ENCODE measurements at regions not wholly inside any gene's neighbourhood (a gene's known extent, or its start where the extent isn't known, plus 50 kb on each side); places are given as distances from the start of the nearest gene placed in this dataset.

- H3K36me3 Mint-ChIP-seq (ENCODE audit: low read depth, unreplicated experiment): no peaks in the 10 kb centered on the region
- no peak overlapping the region for H3K4me3 Mint-ChIP-seq (ENCODE audit: unreplicated experiment)
- no peaks in the 10 kb centered on the region for H3K4me1 Mint-ChIP-seq (ENCODE audit: unreplicated experiment)
- H3K27ac Mint-ChIP-seq (ENCODE audit: unreplicated experiment): no peak overlapping the region
- TF ChIP-seq CTCF (IDR thresholded peaks at IDR 0.05; ENCODE audit: unreplicated experiment): no peak
- H3K27me3 Mint-ChIP-seq (ENCODE audit: unreplicated experiment): no peaks in the 10 kb centered on the region
- DNase-seq (ENCODE audit: low spot score): no peak
- no peaks in the 10 kb centered on the region for H3K9me3 Mint-ChIP-seq (ENCODE audit: unreplicated experiment)
Observed at GRCh38 chr16:72241008-72241407, 69.1 kb upstream of the PMFBP1 start.

DNA sequence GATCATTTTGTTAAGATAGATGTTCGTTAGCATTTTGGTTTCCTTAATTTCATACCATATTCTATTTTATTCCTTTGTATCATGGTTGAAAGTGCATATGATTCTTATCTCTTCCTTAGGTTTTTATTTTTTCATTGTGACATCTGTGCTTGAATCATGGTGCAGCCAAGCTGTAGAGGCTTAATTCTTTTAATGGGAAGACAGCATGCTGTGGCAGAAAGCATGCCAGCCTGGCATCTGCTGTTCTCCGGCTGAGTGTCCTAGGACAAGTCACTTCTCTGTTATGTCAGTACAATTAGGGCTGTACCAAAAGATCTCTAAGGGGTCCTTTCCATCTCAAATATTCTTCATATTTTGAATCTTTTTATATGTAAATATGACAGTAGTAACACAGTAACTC, 68.5 kb upstream of the PMFBP1 start:
- Mint-ChIP-seq H3K27ac (ENCODE audit: unreplicated experiment) (no peak overlapping the region), H3K9me3 (ENCODE audit: unreplicated experiment) (no peaks in the 10 kb centered on the region), H3K27me3 (ENCODE audit: unreplicated experiment) (no peaks in the 10 kb centered on the region), H3K4me3 (ENCODE audit: unreplicated experiment) (no peak overlapping the region), H3K36me3 (ENCODE audit: low read depth, unreplicated experiment) (no peaks in the 10 kb centered on the region), H3K4me1 (ENCODE audit: unreplicated experiment) (no peaks in the 10 kb centered on the region)
- no peak for TF ChIP-seq CTCF (IDR thresholded peaks at IDR 0.05; ENCODE audit: unreplicated experiment)
- no peak for DNase-seq (ENCODE audit: low spot score)

DNA sequence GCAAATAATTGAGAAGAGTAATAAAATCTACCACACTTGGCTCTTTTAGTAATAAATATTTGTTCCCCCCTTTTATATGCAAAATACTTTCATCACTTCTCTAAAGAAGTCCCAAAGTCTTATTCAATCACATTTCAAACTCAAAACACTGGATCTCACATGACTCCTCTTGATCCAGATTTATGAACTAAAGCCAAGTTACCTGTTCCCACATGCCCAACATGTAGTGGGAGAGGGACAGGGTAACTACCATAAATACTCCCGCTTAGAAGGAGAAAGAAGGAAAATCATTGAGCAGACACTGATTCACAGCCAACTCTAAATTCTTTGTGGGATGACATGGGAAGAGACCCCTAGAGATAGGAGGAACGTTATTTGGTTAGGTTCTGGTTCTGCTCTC, 64.9 kb upstream of the PMFBP1 start:
- Mint-ChIP-seq H3K27me3 (ENCODE audit: unreplicated experiment) (no peaks in the 10 kb centered on the region), H3K4me1 (ENCODE audit: unreplicated experiment) (no peaks in the 10 kb centered on the region)

DNA sequence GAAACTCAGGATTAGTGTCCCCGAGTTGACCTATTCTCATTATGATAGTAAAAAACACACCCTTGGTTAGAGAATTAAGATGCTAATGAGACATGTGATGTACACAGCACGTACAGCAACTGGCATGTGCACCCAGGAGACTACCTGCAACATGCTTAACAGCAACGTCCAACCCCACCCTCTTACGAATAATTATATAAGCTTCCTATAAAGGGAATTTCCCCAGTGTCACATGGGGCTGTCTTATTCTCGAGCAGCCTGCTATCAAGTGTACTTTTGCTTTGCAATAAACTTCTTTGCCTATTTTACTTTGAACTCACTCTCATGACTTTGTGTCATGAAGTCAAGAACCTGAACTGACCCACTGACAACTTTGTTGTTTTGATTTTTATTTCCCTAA, 62.4 kb upstream of the PMFBP1 start:
- Mint-ChIP-seq H3K9me3 (ENCODE audit: unreplicated experiment) (no peaks in the 10 kb centered on the region), H3K27ac (ENCODE audit: unreplicated experiment) (no peak overlapping the region), H3K36me3 (ENCODE audit: low read depth, unreplicated experiment) (no peaks in the 10 kb centered on the region), H3K27me3 (ENCODE audit: unreplicated experiment) (no peaks in the 10 kb centered on the region), H3K4me3 (ENCODE audit: unreplicated experiment) (no peak overlapping the region), H3K4me1 (ENCODE audit: unreplicated experiment) (no peaks in the 10 kb centered on the region)
- no peak for DNase-seq (ENCODE audit: low spot score)
- TF ChIP-seq CTCF (IDR thresholded peaks at IDR 0.05; ENCODE audit: unreplicated experiment): no peak

More for the DNA sequence above, 64.9 kb upstream of the PMFBP1 start:
- H3K36me3 Mint-ChIP-seq (ENCODE audit: low read depth, unreplicated experiment): no peaks in the 10 kb centered on the region
- no peak overlapping the region for H3K4me3 Mint-ChIP-seq (ENCODE audit: unreplicated experiment)
- no peak for DNase-seq (ENCODE audit: low spot score)
- H3K9me3 Mint-ChIP-seq (ENCODE audit: unreplicated experiment): no peaks in the 10 kb centered on the region
- H3K27ac Mint-ChIP-seq (ENCODE audit: unreplicated experiment): no peak overlapping the region
- TF ChIP-seq CTCF (IDR thresholded peaks at IDR 0.05; ENCODE audit: unreplicated experiment): no peak

DNA sequence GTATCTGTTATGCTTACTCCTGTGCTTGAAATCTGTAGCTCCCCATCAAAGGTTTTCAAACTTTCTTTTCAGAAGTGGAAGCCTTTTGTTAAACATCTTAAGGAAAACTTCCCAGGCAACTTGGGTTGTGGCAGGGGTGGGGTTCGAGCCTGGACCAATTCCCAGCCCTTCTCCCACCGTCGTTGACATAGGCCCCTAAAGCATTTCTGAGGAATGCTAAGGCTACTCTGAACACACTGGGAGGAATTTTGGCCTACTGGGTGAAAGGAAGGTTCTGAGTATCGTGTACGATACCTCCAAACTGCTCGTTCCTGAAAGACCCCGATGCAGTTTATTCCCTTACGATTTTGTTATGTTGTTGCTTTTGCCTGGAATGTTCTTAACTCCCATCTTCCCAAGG, 56.1 kb upstream of the PMFBP1 start:
- Mint-ChIP-seq H3K4me1 (ENCODE audit: unreplicated experiment) (no peaks in the 10 kb centered on the region), H3K4me3 (ENCODE audit: unreplicated experiment) (no peak overlapping the region), H3K9me3 (ENCODE audit: unreplicated experiment) (no peaks in the 10 kb centered on the region), H3K27me3 (ENCODE audit: unreplicated experiment) (no peaks in the 10 kb centered on the region), H3K36me3 (ENCODE audit: low read depth, unreplicated experiment) (no peaks in the 10 kb centered on the region), H3K27ac (ENCODE audit: unreplicated experiment) (no peak overlapping the region)
- no peak for DNase-seq (ENCODE audit: low spot score)
- TF ChIP-seq CTCF (IDR thresholded peaks at IDR 0.05; ENCODE audit: unreplicated experiment): no peak

Measured in endothelial cell (in vitro differentiated cells).